ENCODE measurements at regions not wholly inside any gene's neighbourhood (a gene's known extent, or its start where the extent isn't known, plus 50 kb on each side); places are given as distances from the start of the nearest gene placed in this dataset.

- TF ChIP-seq, protein P1, sequence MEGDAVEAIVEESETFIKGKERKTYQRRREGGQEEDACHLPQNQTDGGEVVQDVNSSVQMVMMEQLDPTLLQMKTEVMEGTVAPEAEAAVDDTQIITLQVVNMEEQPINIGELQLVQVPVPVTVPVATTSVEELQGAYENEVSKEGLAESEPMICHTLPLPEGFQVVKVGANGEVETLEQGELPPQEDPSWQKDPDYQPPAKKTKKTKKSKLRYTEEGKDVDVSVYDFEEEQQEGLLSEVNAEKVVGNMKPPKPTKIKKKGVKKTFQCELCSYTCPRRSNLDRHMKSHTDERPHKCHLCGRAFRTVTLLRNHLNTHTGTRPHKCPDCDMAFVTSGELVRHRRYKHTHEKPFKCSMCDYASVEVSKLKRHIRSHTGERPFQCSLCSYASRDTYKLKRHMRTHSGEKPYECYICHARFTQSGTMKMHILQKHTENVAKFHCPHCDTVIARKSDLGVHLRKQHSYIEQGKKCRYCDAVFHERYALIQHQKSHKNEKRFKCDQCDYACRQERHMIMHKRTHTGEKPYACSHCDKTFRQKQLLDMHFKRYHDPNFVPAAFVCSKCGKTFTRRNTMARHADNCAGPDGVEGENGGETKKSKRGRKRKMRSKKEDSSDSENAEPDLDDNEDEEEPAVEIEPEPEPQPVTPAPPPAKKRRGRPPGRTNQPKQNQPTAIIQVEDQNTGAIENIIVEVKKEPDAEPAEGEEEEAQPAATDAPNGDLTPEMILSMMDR (IDR thresholded peaks at IDR 0.05), result no peak
- no peak for TF ChIP-seq POLR2A (IDR thresholded peaks at IDR 0.05)
Observed at GRCh38 chr11:79515781-79516180, 75.0 kb upstream of the TENM4 start.
